ENCODE measurements at regions not wholly inside any gene's neighbourhood (a gene's known extent, or its start where the extent isn't known, plus 50 kb on each side); places are given as distances from the start of the nearest gene placed in this dataset.

GRCh38 chr18:52087140-52087539 is 252.9 kb upstream of the DCC start:
- Histone ChIP-seq H3K9me2 (ENCODE audit: insufficient read depth, low read length) (no peaks in the 10 kb centered on the region), H3K27ac (ENCODE audit: low read depth, low read length, poor library complexity, severe bottlenecking) (no peak overlapping the region), H3K79me2 (ENCODE audit: insufficient read depth, low read depth, low read length) (no peaks in the 10 kb centered on the region), H3K4me3 (ENCODE audit: low read depth, low read length, poor library complexity, severe bottlenecking) (no peak overlapping the region), H4K20me1 (ENCODE audit: insufficient read depth, low read length) (no peaks in the 10 kb centered on the region), H3K4me1 (ENCODE audit: insufficient read depth, low read length, poor library complexity, severe bottlenecking) (no peaks in the 10 kb centered on the region), H3K36me3 (ENCODE audit: insufficient read depth, low read length) (no peaks in the 10 kb centered on the region), H3K4me2 (ENCODE audit: low read length) (no peak overlapping the region), H2AFZ (ENCODE audit: low read length) (no peak overlapping the region), H3K9me3 (ENCODE audit: low read length) (no peaks in the 10 kb centered on the region)
- DNase-seq (ENCODE audit: low spot score), result no peak
- BruUV-seq (replicated peaks), result no TSS peak
- POLR2A ChIA-PET, result no interaction called here
- TF ChIP-seq CTCF (conservative IDR thresholded peaks at IDR 0.05; ENCODE audit: low read length), result no peak
- CTCF ChIA-PET (ENCODE audit: unreplicated experiment), result no interaction called here
- intact Hi-C loops (cut with micrococcal nuclease; ENCODE audit: unreplicated experiment), result no loop called here

- no peak for TF ChIP-seq CTCF (conservative IDR thresholded peaks at IDR 0.05; ENCODE audit: low read length)
- TF ChIP-seq EZH2phosphoT487 (IDR thresholded peaks at IDR 0.05; ENCODE audit: borderline replicate concordance, low read depth, low read length), result no peak
- BruUV-seq (replicated peaks), result no TSS peak
- CTCF ChIA-PET (ENCODE audit: unreplicated experiment), result no interaction called here
Measured at GRCh38 chr18:52090005-52090404, 250.0 kb upstream of the DCC start.

GRCh38 chr18:52093171-52093570 is 246.8 kb upstream of the DCC start:
- Histone ChIP-seq H3K9me3 (ENCODE audit: low read length) (no peaks in the 10 kb centered on the region), H3K36me3 (ENCODE audit: insufficient read depth, low read length) (no peaks in the 10 kb centered on the region), H3K4me3 (ENCODE audit: low read depth, low read length, poor library complexity, severe bottlenecking) (no peak overlapping the region), H3K27ac (ENCODE audit: low read depth, low read length, poor library complexity, severe bottlenecking) (no peak overlapping the region), H2AFZ (ENCODE audit: low read length) (no peak overlapping the region), H3K4me2 (ENCODE audit: low read length) (no peak overlapping the region), H3K79me2 (ENCODE audit: insufficient read depth, low read depth, low read length) (no peaks in the 10 kb centered on the region), H3K4me1 (ENCODE audit: insufficient read depth, low read length, poor library complexity, severe bottlenecking) (no peaks in the 10 kb centered on the region), H4K20me1 (ENCODE audit: insufficient read depth, low read length) (no peaks in the 10 kb centered on the region), H3K9me2 (ENCODE audit: insufficient read depth, low read length) (no peaks in the 10 kb centered on the region)
- DNase-seq (ENCODE audit: low spot score), result no peak
- ChIA-PET POLR2A (no interaction called here), CTCF (ENCODE audit: unreplicated experiment) (no interaction called here)
- intact Hi-C loops (cut with micrococcal nuclease; ENCODE audit: unreplicated experiment), result no loop called here
- TF ChIP-seq CTCF (conservative IDR thresholded peaks at IDR 0.05; ENCODE audit: low read length) (no peak), EZH2phosphoT487 (IDR thresholded peaks at IDR 0.05; ENCODE audit: borderline replicate concordance, low read depth, low read length) (no peak)
- BruUV-seq (replicated peaks), result no TSS peak

More at GRCh38 chr18:52090005-52090404, 250.0 kb upstream of the DCC start:
- no peaks in the 10 kb centered on the region for H3K36me3 ChIP-seq (ENCODE audit: insufficient read depth, low read length)
- H3K9me3 ChIP-seq (ENCODE audit: low read length), result no peaks in the 10 kb centered on the region
- no peak overlapping the region for H3K4me3 ChIP-seq (ENCODE audit: low read depth, low read length, poor library complexity, severe bottlenecking)
- H4K20me1 ChIP-seq (ENCODE audit: insufficient read depth, low read length), result no peaks in the 10 kb centered on the region
- H3K79me2 ChIP-seq (ENCODE audit: insufficient read depth, low read depth, low read length), result no peaks in the 10 kb centered on the region
- H3K27ac ChIP-seq (ENCODE audit: low read depth, low read length, poor library complexity, severe bottlenecking), result no peak overlapping the region
- H3K4me1 ChIP-seq (ENCODE audit: insufficient read depth, low read length, poor library complexity, severe bottlenecking), result no peaks in the 10 kb centered on the region
- POLR2A ChIA-PET, result interaction anchor here (0.6 kb wide), 1 partner anchor 1903 kb away, joined by 5 read pairs; no protein-coding TSS in a partner anchor
- DNase-seq (ENCODE audit: low spot score), result no peak
- no peak overlapping the region for H3K4me2 ChIP-seq (ENCODE audit: low read length)
- intact Hi-C loops (cut with micrococcal nuclease; ENCODE audit: unreplicated experiment), result no loop called here
- no peaks in the 10 kb centered on the region for H3K9me2 ChIP-seq (ENCODE audit: insufficient read depth, low read length)
- no peak overlapping the region for H2AFZ ChIP-seq (ENCODE audit: low read length)

All from OCI-LY7 (cell line).